8988T (cell line): ENCODE measurements at regions not wholly inside any gene's neighbourhood (a gene's known extent, or its start where the extent isn't known, plus 50 kb on each side); places are given as distances from the start of the nearest gene placed in this dataset.
"Not testable (repeated sequence)": the region's sequence is repeated elsewhere in the genome, so short reads cannot be mapped to it uniquely, and the experiment has no call there.

Experiments
- DNase-seq: peaks from one replicate; pipeline ENCODE4 v3.0.0; 2011

GRCh38 chr5:114060866-114061265 lies 301.0 kb upstream of the KCNN2 start:
- no peak for DNase-seq

- DNase-seq: no peak
Observed at GRCh38 chr5:114062932-114063867, 298.7 kb upstream of the KCNN2 start.

GRCh38 chr5:114065912-114066311 lies 296.0 kb upstream of the KCNN2 start:
- no peak for DNase-seq

GRCh38 chr5:114070093-114070722 lies 291.7 kb upstream of the KCNN2 start:
- no peak for DNase-seq

- no peak for DNase-seq
Observed at GRCh38 chr5:114089259-114089658, 272.6 kb upstream of the KCNN2 start.

- no peak for DNase-seq
Observed at GRCh38 chr5:114097570-114097969, 264.3 kb upstream of the KCNN2 start.

GRCh38 chr5:114099161-114099560 lies 262.7 kb upstream of the KCNN2 start:
- DNase-seq: no peak

- DNase-seq: no peak
Observed at GRCh38 chr5:114101153-114101552, 260.7 kb upstream of the KCNN2 start.

- no peak for DNase-seq
Observed at GRCh38 chr5:114113604-114114003, 248.3 kb upstream of the KCNN2 start.

GRCh38 chr5:114116981-114117380 lies 244.9 kb upstream of the KCNN2 start:
- DNase-seq: no peak

GRCh38 chr5:114118511-114118910 lies 243.4 kb upstream of the KCNN2 start:
- DNase-seq: no peak

- DNase-seq: no peak
Observed at GRCh38 chr5:114120166-114120565, 241.7 kb upstream of the KCNN2 start.

- DNase-seq: no peak
Observed at GRCh38 chr5:114122852-114123251, 239.0 kb upstream of the KCNN2 start.

GRCh38 chr5:114123654-114124053 lies 238.2 kb upstream of the KCNN2 start:
- DNase-seq: no peak

- no peak for DNase-seq
Observed at GRCh38 chr5:114146398-114146797, 215.5 kb upstream of the KCNN2 start.

- no peak for DNase-seq
Observed at GRCh38 chr5:114148253-114148652, 213.6 kb upstream of the KCNN2 start.

GRCh38 chr5:114148728-114149127 lies 213.1 kb upstream of the KCNN2 start:
- DNase-seq: not testable (repeated sequence)

- DNase-seq: no peak
Observed at GRCh38 chr5:114152656-114153360, 209.1 kb upstream of the KCNN2 start.

- DNase-seq: no peak
Observed at GRCh38 chr5:114153392-114153791, 208.5 kb upstream of the KCNN2 start.

GRCh38 chr5:114153833-114154232 lies 208.0 kb upstream of the KCNN2 start:
- DNase-seq: no peak

- no peak for DNase-seq
Observed at GRCh38 chr5:114166081-114166480, 195.8 kb upstream of the KCNN2 start.

GRCh38 chr5:114174131-114174530 lies 187.7 kb upstream of the KCNN2 start:
- no peak for DNase-seq

GRCh38 chr5:114174837-114175236 lies 187.0 kb upstream of the KCNN2 start:
- DNase-seq: no peak

GRCh38 chr5:114176356-114176755 lies 185.5 kb upstream of the KCNN2 start:
- DNase-seq: no peak
